ENCODE measurements at regions not wholly inside any gene's neighbourhood (a gene's known extent, or its start where the extent isn't known, plus 50 kb on each side); places are given as distances from the start of the nearest gene placed in this dataset.

DNA sequence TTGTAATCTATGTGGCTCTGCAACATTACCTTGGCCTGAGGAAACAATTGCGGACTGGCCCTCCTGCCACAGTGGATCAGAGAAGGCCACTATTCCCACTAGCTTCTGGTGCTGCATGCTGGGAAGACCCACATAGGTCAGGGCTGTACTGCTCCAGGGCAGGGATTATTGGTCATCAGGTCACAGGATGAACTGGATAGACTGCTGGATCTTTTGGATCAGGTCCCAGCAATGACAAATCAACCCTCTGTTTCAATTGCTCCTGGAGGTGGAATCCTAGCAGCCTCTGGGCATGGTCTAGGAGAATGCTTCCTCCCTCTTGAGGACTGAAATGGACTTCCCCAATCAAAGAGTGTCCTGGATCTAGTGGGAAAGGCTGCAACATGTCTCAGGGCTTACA lies 66.7 kb upstream of the PHF24 start:
- H3K36me3 ChIP-seq: no peaks in the 10 kb centered on the region
- H3K4me1 ChIP-seq: no peaks in the 10 kb centered on the region
- no peaks in the 10 kb centered on the region for H3K9me3 ChIP-seq
- no peak overlapping the region for H3K27ac ChIP-seq
- no peaks in the 10 kb centered on the region for H3K27me3 ChIP-seq
- no peak for DNase-seq (ENCODE audit: low spot score in 2 of 2)
- H3K4me3 ChIP-seq: no peak overlapping the region
- WGBS, 2 donors: 87 to 100% methylated on average over 1 of the region's 1 CpG
- TF ChIP-seq POLR2A (IDR thresholded peaks at IDR 0.05): no peak

GRCh38 chr9:34887841-34888240 lies 70.2 kb upstream of the PHF24 start:
- DNase-seq (ENCODE audit: low spot score in 2 of 2): no peak
- 17 to 29% methylated on average over 2 of the region's 2 CpGs for WGBS, 2 donors
- Histone ChIP-seq H3K4me3 (no peak overlapping the region), H3K27ac (no peak overlapping the region), H3K36me3 (no peaks in the 10 kb centered on the region), H3K9me3 (no peaks in the 10 kb centered on the region), H3K4me1 (no peaks in the 10 kb centered on the region), H3K27me3 (no peaks in the 10 kb centered on the region)
- TF ChIP-seq POLR2A (IDR thresholded peaks at IDR 0.05) (no peak), EP300 (IDR thresholded peaks at IDR 0.05) (no peak), CTCF (IDR thresholded peaks at IDR 0.05) (no peak)

GRCh38 chr9:34884747-34885189 lies 73.3 kb upstream of the PHF24 start:
- no peaks in the 10 kb centered on the region for H3K27me3 ChIP-seq
- H3K36me3 ChIP-seq: no peaks in the 10 kb centered on the region
- no peaks in the 10 kb centered on the region for H3K9me3 ChIP-seq
- 44 to 61% methylated on average over 2 of the region's 2 CpGs for WGBS, 2 donors
- no peak for TF ChIP-seq POLR2A (IDR thresholded peaks at IDR 0.05)
- no peak for TF ChIP-seq EP300 (IDR thresholded peaks at IDR 0.05)
- H3K4me3 ChIP-seq: no peak overlapping the region
- DNase-seq (ENCODE audit: low spot score in 2 of 2): no peak
- no peak overlapping the region for H3K27ac ChIP-seq
- H3K4me1 ChIP-seq: no peaks in the 10 kb centered on the region

GRCh38 chr9:34876096-34876495 lies 82.0 kb upstream of the PHF24 start:
- no peaks in the 10 kb centered on the region for H3K27me3 ChIP-seq
- H3K27ac ChIP-seq: no peak overlapping the region
- H3K36me3 ChIP-seq: no peaks in the 10 kb centered on the region
- TF ChIP-seq CTCF (IDR thresholded peaks at IDR 0.05): no peak
- no peak for TF ChIP-seq POLR2A (IDR thresholded peaks at IDR 0.05)
- no peak for TF ChIP-seq EP300 (IDR thresholded peaks at IDR 0.05)
- DNase-seq (ENCODE audit: low spot score in 2 of 2): no peak
- H3K4me1 ChIP-seq: no peaks in the 10 kb centered on the region
- H3K9me3 ChIP-seq: no peaks in the 10 kb centered on the region
- 85 to 87% methylated on average over 3 of the region's 3 CpGs for WGBS, 2 donors
- H3K4me3 ChIP-seq: no peak overlapping the region

GRCh38 chr9:34869390-34869789 lies 88.7 kb upstream of the PHF24 start:
- WGBS, 2 donors: 70% methylated on average over 2 of the region's 2 CpGs
- Histone ChIP-seq H3K4me1 (no peaks in the 10 kb centered on the region), H3K27ac (no peak overlapping the region), H3K27me3 (no peaks in the 10 kb centered on the region), H3K36me3 (no peaks in the 10 kb centered on the region), H3K4me3 (no peak overlapping the region), H3K9me3 (peaks cover 0 to 20% (median 0%) of the 10 kb centered on the region in 4 donors)
- no peak for DNase-seq (ENCODE audit: low spot score in 2 of 2)
- TF ChIP-seq POLR2A (IDR thresholded peaks at IDR 0.05): no peak
- no peak for TF ChIP-seq CTCF (IDR thresholded peaks at IDR 0.05)
- no peak for TF ChIP-seq EP300 (IDR thresholded peaks at IDR 0.05)

GRCh38 chr9:34866614-34867013 lies 91.5 kb upstream of the PHF24 start:
- peaks cover 0 to 38% (median 0%) of the 10 kb centered on the region in 4 donors for H3K9me3 ChIP-seq
- no peaks in the 10 kb centered on the region for H3K27me3 ChIP-seq
- TF ChIP-seq POLR2A (IDR thresholded peaks at IDR 0.05) (no peak), CTCF (IDR thresholded peaks at IDR 0.05) (no peak), EP300 (IDR thresholded peaks at IDR 0.05) (no peak)
- no peak overlapping the region for H3K4me3 ChIP-seq
- no peak for DNase-seq (ENCODE audit: low spot score in 2 of 2)
- no peak overlapping the region for H3K27ac ChIP-seq
- H3K4me1 ChIP-seq: no peaks in the 10 kb centered on the region
- H3K36me3 ChIP-seq: no peaks in the 10 kb centered on the region
